ENCODE measurements at regions not wholly inside any gene's neighbourhood (a gene's known extent, or its start where the extent isn't known, plus 50 kb on each side); places are given as distances from the start of the nearest gene placed in this dataset.

DNA sequence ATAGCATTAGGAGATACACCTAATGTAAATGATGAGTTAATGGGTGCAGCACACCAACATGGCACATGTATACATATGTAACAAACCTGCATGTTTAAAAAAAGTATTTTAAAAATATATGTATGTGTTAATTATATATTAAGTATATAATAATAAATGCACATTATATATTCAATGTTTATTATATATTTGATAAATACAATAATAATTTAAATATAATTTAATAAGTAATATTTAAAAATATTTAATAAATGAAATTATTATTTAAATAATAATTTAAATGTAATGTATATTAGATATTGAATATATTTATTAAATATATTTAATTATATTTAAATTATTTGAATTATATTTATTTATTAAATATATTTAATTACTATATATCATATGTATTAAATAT, 661.3 kb upstream of the COBL start:
- Histone ChIP-seq H3K4me3 (no peak overlapping the region), H3K36me3 (ENCODE audit: low read depth, missing control alignments) (no peaks in the 10 kb centered on the region), H3K9me3 (no peaks in the 10 kb centered on the region), H3K27me3 (no peaks in the 10 kb centered on the region), H3K4me1 (no peaks in the 10 kb centered on the region), H3K27ac (no peak overlapping the region)
- no peak for DNase-seq
- TF ChIP-seq, protein P1, sequence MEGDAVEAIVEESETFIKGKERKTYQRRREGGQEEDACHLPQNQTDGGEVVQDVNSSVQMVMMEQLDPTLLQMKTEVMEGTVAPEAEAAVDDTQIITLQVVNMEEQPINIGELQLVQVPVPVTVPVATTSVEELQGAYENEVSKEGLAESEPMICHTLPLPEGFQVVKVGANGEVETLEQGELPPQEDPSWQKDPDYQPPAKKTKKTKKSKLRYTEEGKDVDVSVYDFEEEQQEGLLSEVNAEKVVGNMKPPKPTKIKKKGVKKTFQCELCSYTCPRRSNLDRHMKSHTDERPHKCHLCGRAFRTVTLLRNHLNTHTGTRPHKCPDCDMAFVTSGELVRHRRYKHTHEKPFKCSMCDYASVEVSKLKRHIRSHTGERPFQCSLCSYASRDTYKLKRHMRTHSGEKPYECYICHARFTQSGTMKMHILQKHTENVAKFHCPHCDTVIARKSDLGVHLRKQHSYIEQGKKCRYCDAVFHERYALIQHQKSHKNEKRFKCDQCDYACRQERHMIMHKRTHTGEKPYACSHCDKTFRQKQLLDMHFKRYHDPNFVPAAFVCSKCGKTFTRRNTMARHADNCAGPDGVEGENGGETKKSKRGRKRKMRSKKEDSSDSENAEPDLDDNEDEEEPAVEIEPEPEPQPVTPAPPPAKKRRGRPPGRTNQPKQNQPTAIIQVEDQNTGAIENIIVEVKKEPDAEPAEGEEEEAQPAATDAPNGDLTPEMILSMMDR (IDR thresholded peaks at IDR 0.05) = no peak
- no peak for TF ChIP-seq POLR2A (IDR thresholded peaks at IDR 0.05)
- intact Hi-C loops (cut with DNase I; ENCODE audit: low total_unique reads) = no loop called here

DNA sequence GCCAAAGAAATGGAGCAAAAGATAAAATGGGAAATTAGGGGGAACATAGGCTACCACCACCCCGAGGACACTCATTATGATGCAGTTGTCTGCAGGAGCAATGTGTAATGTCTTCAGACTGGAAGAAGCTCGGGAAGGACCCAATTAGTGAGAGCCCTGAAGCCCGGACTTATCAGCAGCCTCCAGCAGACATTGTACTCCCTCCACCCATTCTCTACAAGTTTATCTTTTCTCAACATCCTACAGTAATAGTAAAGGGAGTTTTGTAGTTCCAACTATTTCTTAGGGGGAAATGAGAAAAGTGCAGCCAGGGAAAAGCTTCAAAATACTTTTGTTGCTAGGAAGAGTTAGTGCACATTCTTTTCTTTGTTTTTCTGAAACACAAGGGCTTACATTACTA, 657.3 kb upstream of the COBL start:
- Histone ChIP-seq H3K27ac (no peak overlapping the region), H3K27me3 (no peaks in the 10 kb centered on the region), H3K4me1 (no peaks in the 10 kb centered on the region), H3K9me3 (no peaks in the 10 kb centered on the region), H3K4me3 (no peak overlapping the region), H3K36me3 (ENCODE audit: low read depth, missing control alignments) (no peaks in the 10 kb centered on the region)
- WGBS, 2 donors = 19 to 36% methylated on average over 3 of the region's 3 CpGs
- no peak for TF ChIP-seq POLR2A (IDR thresholded peaks at IDR 0.05)
- TF ChIP-seq, protein P1 (IDR thresholded peaks at IDR 0.05) = no peak
- DNase-seq = no peak
- intact Hi-C loops (cut with DNase I; ENCODE audit: low total_unique reads) = no loop called here

DNA sequence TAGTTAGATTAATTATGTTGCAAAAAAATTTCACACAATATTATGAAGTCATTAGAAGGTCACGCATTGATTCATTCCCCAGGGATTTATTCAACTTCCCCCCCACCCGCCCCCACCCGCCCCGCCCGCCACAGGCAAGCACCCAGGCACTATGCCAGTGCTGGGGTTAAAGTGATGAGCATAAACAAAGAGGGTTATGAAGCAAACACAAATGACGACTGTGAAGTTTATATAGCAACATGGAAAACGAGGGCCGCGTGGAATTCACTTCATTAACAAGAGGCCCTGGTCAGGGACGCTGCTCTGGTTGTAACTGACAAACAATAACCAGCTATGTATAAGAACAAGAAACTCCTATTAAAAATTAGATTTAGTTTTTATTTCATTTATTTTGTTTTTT, 656.5 kb upstream of the COBL start:
- TF ChIP-seq, protein P1 (IDR thresholded peaks at IDR 0.05) = no peak
- TF ChIP-seq POLR2A (IDR thresholded peaks at IDR 0.05) = no peak
- Histone ChIP-seq H3K4me1 (no peaks in the 10 kb centered on the region), H3K4me3 (no peak overlapping the region), H3K27me3 (no peaks in the 10 kb centered on the region), H3K36me3 (ENCODE audit: low read depth, missing control alignments) (no peaks in the 10 kb centered on the region), H3K27ac (no peak overlapping the region), H3K9me3 (no peaks in the 10 kb centered on the region)
- no peak for DNase-seq
- WGBS, 2 donors = 73 to 89% methylated on average over 10 of the region's 10 CpGs
- intact Hi-C loops (cut with DNase I; ENCODE audit: low total_unique reads) = no loop called here

DNA sequence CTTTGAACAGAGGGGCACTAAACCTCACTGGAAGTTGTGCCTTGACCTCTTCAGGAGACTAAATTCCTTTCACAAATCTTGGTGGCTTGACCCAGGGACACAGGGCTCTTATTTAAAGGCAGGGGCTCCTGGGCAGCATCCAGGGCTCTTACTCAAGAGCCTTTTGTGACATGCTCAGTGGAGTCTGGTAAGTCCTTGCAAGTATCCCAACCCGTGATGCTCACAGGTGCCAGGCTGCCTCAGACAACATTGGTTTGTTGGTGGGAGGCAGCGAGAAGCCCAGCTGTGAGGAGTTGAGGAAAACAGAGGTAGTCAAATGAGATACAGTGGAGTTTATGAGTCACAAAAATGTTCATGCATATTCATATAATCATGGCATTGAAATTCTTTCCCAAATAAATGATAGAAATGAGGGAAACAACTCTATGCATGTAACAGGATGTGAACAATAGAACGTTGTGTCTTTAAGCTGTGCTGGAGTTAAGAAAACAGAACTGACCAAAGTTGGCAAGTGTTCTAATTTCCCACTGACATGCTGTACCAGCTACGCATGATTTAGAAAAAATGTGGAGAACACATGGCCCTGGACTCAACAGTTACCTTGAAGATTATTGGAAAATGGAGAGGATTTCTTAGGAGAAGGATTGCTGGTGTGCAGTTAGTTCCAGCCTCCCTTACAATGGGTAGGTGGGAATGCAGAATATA, 654.5 kb upstream of the COBL start:
- DNase-seq = no peak
- H3K27ac ChIP-seq = no peak overlapping the region
- no peaks in the 10 kb centered on the region for H3K27me3 ChIP-seq
- TF ChIP-seq, protein P1 (IDR thresholded peaks at IDR 0.05) = no peak
- TF ChIP-seq POLR2A (IDR thresholded peaks at IDR 0.05) = no peak
- no peaks in the 10 kb centered on the region for H3K36me3 ChIP-seq (ENCODE audit: low read depth, missing control alignments)
- H3K9me3 ChIP-seq = no peaks in the 10 kb centered on the region
- H3K4me3 ChIP-seq = no peak overlapping the region
- intact Hi-C loops (cut with DNase I; ENCODE audit: low total_unique reads) = no loop called here
- H3K4me1 ChIP-seq = no peaks in the 10 kb centered on the region
- 53 to 64% methylated on average over 4 of the region's 4 CpGs for WGBS, 2 donors

DNA sequence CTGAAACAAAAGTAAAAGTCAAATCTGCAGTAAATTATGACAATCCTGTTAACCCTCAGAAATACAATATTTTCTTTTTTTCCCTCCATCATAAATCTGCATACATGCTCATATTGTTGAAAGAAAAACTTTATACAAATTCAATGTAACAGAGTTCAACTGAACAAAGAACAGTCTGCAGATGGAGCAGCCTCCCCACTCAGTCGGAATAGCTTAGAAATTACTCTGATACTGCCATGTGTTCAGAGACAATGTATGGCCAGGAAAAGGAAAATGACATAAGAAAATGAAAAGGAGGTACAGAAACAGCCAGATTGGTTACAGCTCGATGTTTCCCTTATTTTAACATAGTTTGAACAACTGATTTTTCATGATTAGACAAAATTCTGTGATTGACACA, 651.9 kb upstream of the COBL start:
- no peaks in the 10 kb centered on the region for H3K27me3 ChIP-seq
- H3K4me3 ChIP-seq = no peak overlapping the region
- DNase-seq = no peak
- no peak overlapping the region for H3K27ac ChIP-seq
- no peaks in the 10 kb centered on the region for H3K9me3 ChIP-seq
- H3K36me3 ChIP-seq (ENCODE audit: low read depth, missing control alignments) = no peaks in the 10 kb centered on the region
- TF ChIP-seq, protein P1 (IDR thresholded peaks at IDR 0.05) = no peak
- TF ChIP-seq POLR2A (IDR thresholded peaks at IDR 0.05) = no peak
- 51 to 55% methylated on average over 2 of the region's 2 CpGs for WGBS, 2 donors
- intact Hi-C loops (cut with DNase I; ENCODE audit: low total_unique reads) = no loop called here
- no peaks in the 10 kb centered on the region for H3K4me1 ChIP-seq

Measured in testis (tissue), 2 donors.